H9 (cell line): ENCODE measurements at regions not wholly inside any gene's neighbourhood (a gene's known extent, or its start where the extent isn't known, plus 50 kb on each side); places are given as distances from the start of the nearest gene placed in this dataset.

Experiments
- DNase-seq: peaks from one replicate; pipeline ENCODE4 v3.0.0-alpha.2; 2017
- H2AFZ ChIP-seq: one replicate; pipeline ENCODE4 v1.6.1; 2013; ENCODE audit warnings: mild to moderate bottlenecking, low read length, control low read depth, moderate library complexity
- H2AK5ac ChIP-seq: 2 replicates; pipeline ENCODE4 v1.6.1; 2013; ENCODE audit warnings: low read length, control low read depth, mixed read lengths; ENCODE audit not compliant: insufficient read length
- H2BK120ac ChIP-seq: one replicate; pipeline ENCODE4 v1.6.1; 2013; ENCODE audit warnings: low read depth, mild to moderate bottlenecking, low read length, control low read depth, inconsistent platforms; ENCODE audit not compliant: poor library complexity, severe bottlenecking
- H2BK12ac ChIP-seq: 2 replicates; pipeline ENCODE4 v1.6.1; 2013; ENCODE audit warnings: low read length, control low read depth, mixed read lengths, low read depth; ENCODE audit not compliant: insufficient read length
- H2BK15ac ChIP-seq: 2 replicates; pipeline ENCODE4 v1.6.1; 2013; ENCODE audit warnings: low read depth, low read length, control low read depth
- H2BK20ac ChIP-seq: one replicate; pipeline ENCODE4 v1.6.1; 2013; ENCODE audit warnings: low read depth, mild to moderate bottlenecking, low read length, control low read depth, inconsistent platforms; ENCODE audit not compliant: poor library complexity, severe bottlenecking
- H2BK5ac ChIP-seq: 2 replicates; pipeline ENCODE4 v1.6.1; 2013; ENCODE audit warnings: low read length, control low read depth, mixed read lengths; ENCODE audit not compliant: insufficient read length
- H3K14ac ChIP-seq: 2 replicates; pipeline ENCODE4 v1.6.1; 2013; ENCODE audit warnings: low read length, control low read depth; ENCODE audit not compliant: insufficient read depth
- H3K18ac ChIP-seq: 2 replicates; pipeline ENCODE4 v1.6.1; 2013; ENCODE audit warnings: low read depth, mild to moderate bottlenecking, mixed read lengths, low read length, control low read depth; ENCODE audit not compliant: insufficient read length
- H3K23ac ChIP-seq: 2 replicates; pipeline ENCODE4 v1.6.1; 2013; ENCODE audit warnings: low read length, control low read depth, mixed read lengths, low read depth; ENCODE audit not compliant: insufficient read length
- H3K23me2 ChIP-seq: 2 replicates; pipeline ENCODE4 v1.6.1; 2013; ENCODE audit warnings: low read depth, mild to moderate bottlenecking, mixed read lengths, low read length, control low read depth; ENCODE audit not compliant: insufficient read length, poor library complexity, severe bottlenecking
- H3K27ac ChIP-seq: 2 replicates; pipeline ENCODE4 v1.5.1; 2013; ENCODE audit warnings: low read length, control low read depth, mixed read lengths, low read depth; ENCODE audit not compliant: insufficient read length
- H3K27me3 ChIP-seq: 2 replicates; pipeline ENCODE4 v1.6.1; 2013; ENCODE audit warnings: low read length, control low read depth, inconsistent platforms; ENCODE audit not compliant: insufficient read depth
- H3K4ac ChIP-seq: 2 replicates; pipeline ENCODE4 v1.6.1; 2013; ENCODE audit warnings: low read depth, mild to moderate bottlenecking, control low read depth, inconsistent platforms, low read length, moderate library complexity
- H3K4me1 ChIP-seq: 2 replicates; pipeline ENCODE4 v1.6.1; 2013; ENCODE audit warnings: low read length, control low read depth, inconsistent platforms; ENCODE audit not compliant: insufficient read depth
- H3K4me2 ChIP-seq: 2 replicates; pipeline ENCODE4 v1.6.1; 2013; ENCODE audit warnings: low read length, control low read depth, mixed read lengths; ENCODE audit not compliant: insufficient read length, insufficient read depth
- H3K56ac ChIP-seq: 2 replicates; pipeline ENCODE4 v1.6.1; 2013; ENCODE audit warnings: low read depth, mild to moderate bottlenecking, mixed read lengths, low read length, control low read depth; ENCODE audit not compliant: insufficient read length
- H3K79me1 ChIP-seq: 2 replicates; pipeline ENCODE4 v1.6.1; 2013; ENCODE audit warnings: low read depth, mild to moderate bottlenecking, moderate library complexity, low read length, control low read depth, inconsistent platforms; ENCODE audit not compliant: insufficient read depth, poor library complexity, severe bottlenecking
- H3K79me2 ChIP-seq: 2 replicates; pipeline ENCODE4 v1.6.1; 2013; ENCODE audit warnings: low read length, control low read depth, inconsistent platforms; ENCODE audit not compliant: insufficient read depth
- H3K9ac ChIP-seq: 2 replicates; pipeline ENCODE4 v1.6.1; 2013; ENCODE audit warnings: low read length, control low read depth, mixed read lengths; ENCODE audit not compliant: insufficient read length; ENCODE audit errors: extremely low read depth
- H3K9me3 ChIP-seq: one replicate; pipeline ENCODE4 v1.6.1; 2013; ENCODE audit warnings: low read depth, low read length, inconsistent platforms; ENCODE audit not compliant: control insufficient read depth
- H3T11ph ChIP-seq: one replicate; pipeline ENCODE4 v1.6.1; 2013; ENCODE audit warnings: mild to moderate bottlenecking, low read length, control low read depth, inconsistent platforms
- H4K20me1 ChIP-seq: one replicate; pipeline ENCODE4 v1.6.1; 2013; ENCODE audit not compliant: control insufficient read depth, insufficient read length, insufficient read depth
- H4K5ac ChIP-seq: 2 replicates; pipeline ENCODE4 v1.6.1; 2013; ENCODE audit warnings: low read depth, mild to moderate bottlenecking, mixed read lengths, low read length, control low read depth; ENCODE audit not compliant: insufficient read length
- H4K8ac ChIP-seq: replicated peaks from 2 replicates; pipeline ENCODE4 v1.6.1; 2013; ENCODE audit warnings: low read length, control low read depth, mixed read lengths, low read depth; ENCODE audit not compliant: insufficient read length
- H4K91ac ChIP-seq: 2 replicates; pipeline ENCODE4 v1.6.1; 2013; ENCODE audit warnings: low read depth, mild to moderate bottlenecking, moderate library complexity, mixed read lengths, low read length, control low read depth; ENCODE audit not compliant: insufficient read length
- H3K27ac Mint-ChIP-seq, 3 experiments: 2 replicates in 2 of 3; 3 replicates in 1 of 3; pipeline ENCODE4 v1.8.0; 2020 to 2021; ENCODE audit warnings: mixed read lengths in 3 of 3, mild to moderate bottlenecking in 1 of 3, moderate library complexity in 1 of 3
- H3K27me3 Mint-ChIP-seq: 2 replicates; pipeline ENCODE4 v1.8.0; 2021; ENCODE audit warnings: low read depth, mild to moderate bottlenecking, moderate library complexity, mixed read lengths
- H3K36me3 Mint-ChIP-seq, 3 experiments: 2 replicates in 2 of 3; 3 replicates in 1 of 3; pipeline ENCODE4 v1.8.0; 2020 to 2021; ENCODE audit warnings: low read depth in 3 of 3, mixed read lengths in 3 of 3; ENCODE audit not compliant: insufficient read depth in 1 of 3
- H3K4me1 Mint-ChIP-seq, 2 experiments: 2 replicates each; pipeline ENCODE4 v1.8.0; 2020; ENCODE audit warnings: mixed read lengths in 2 of 2
- H3K4me3 Mint-ChIP-seq, 2 experiments: 2 replicates in 1 of 2; 3 replicates in 1 of 2; pipeline ENCODE4 v1.8.0; 2020 to 2021; ENCODE audit warnings: mild to moderate bottlenecking in 2 of 2, mixed read lengths in 2 of 2, moderate library complexity in 1 of 2
- H3K9me3 Mint-ChIP-seq, 2 experiments: 2 replicates in 1 of 2; 3 replicates in 1 of 2; pipeline ENCODE4 v1.8.0; 2020; ENCODE audit warnings: mild to moderate bottlenecking in 2 of 2, mixed read lengths in 2 of 2, moderate library complexity in 1 of 2
- CTCF ChIP-seq: fragments of 200-600 bp; sonication (generic); conservative IDR thresholded peaks from 3 replicates; pipeline ENCODE4 v1.8.0; 2021; ENCODE audit warnings: antibody characterized with exemption, mild to moderate bottlenecking
- WGBS: extraction: QIAGEN DNeasy Blood & Tissue Kit; methylation state at CpG from one replicate; pipeline ENCODE4 v1.1.7; 2013; ENCODE audit warnings: missing lambda C conversion rate, low lambda C conversion rate, mixed read lengths; ENCODE audit not compliant: insufficient read length; ENCODE audit errors: extremely low coverage; 5-methylcytosine and 5-hydroxymethylcytosine counted together

GRCh38 chr5:152086668-152087067, 162.0 kb upstream of the GLRA1 start:
- Histone ChIP-seq H2BK15ac (no peak overlapping the region), H4K91ac (no peak overlapping the region), H3K14ac (no peak overlapping the region), H3K27me3 (no peaks in the 10 kb centered on the region), H4K5ac (no peak overlapping the region), H3K79me1 (no peaks in the 10 kb centered on the region), H2BK20ac (no peak overlapping the region), H3K79me2 (no peaks in the 10 kb centered on the region), H3K23ac (no peak overlapping the region), H3K4me2 (no peak overlapping the region), H3K23me2 (no peaks in the 10 kb centered on the region), H2AK5ac (no peak overlapping the region), H3K27ac (no peak overlapping the region), H3K4ac (no peak overlapping the region), H3K9ac (no peak overlapping the region), H4K20me1 (no peaks in the 10 kb centered on the region), H3K56ac (no peak overlapping the region), H2BK120ac (no peak overlapping the region), H3T11ph (no peak overlapping the region), H3K4me1 (no peaks in the 10 kb centered on the region), H2BK12ac (no peak overlapping the region), H3K18ac (no peak overlapping the region), H4K8ac (no peak overlapping the region), H2BK5ac (no peak overlapping the region), H2AFZ (no peak overlapping the region), H3K9me3 (no peaks in the 10 kb centered on the region)
- TF ChIP-seq CTCF = no peak
- no peak overlapping the region for H3K27ac Mint-ChIP-seq
- no peaks in the 10 kb centered on the region for H3K36me3 Mint-ChIP-seq
- no CpG with 5 or more reads among the region's 3 CpGs for WGBS
- H3K4me1 Mint-ChIP-seq = peaks cover 0 to 4% of the 10 kb centered on the region in 2 experiments; a peak in 1 of 4 replicates
- no peak for DNase-seq
- no peaks in the 10 kb centered on the region for H3K9me3 Mint-ChIP-seq
- no peak overlapping the region for H3K4me3 Mint-ChIP-seq
- H3K27me3 Mint-ChIP-seq = peaks cover 12% of the 10 kb centered on the region
